GM19468 (cell line): ENCODE measurements at regions not wholly inside any gene's neighbourhood (a gene's known extent, or its start where the extent isn't known, plus 50 kb on each side); places are given as distances from the start of the nearest gene placed in this dataset.

ENCODE experiments used
- ATAC-seq: cut with Tn5 transposase; IDR thresholded peaks from one replicate; pipeline ENCODE4 v1.9.1; 2021; ENCODE audit warnings: mild to moderate bottlenecking, moderate library complexity, moderate number of reproducible peaks; ENCODE audit not compliant: unreplicated experiment; ENCODE audit errors: extremely low read depth

GRCh38 chr12:98358144-98358543 is 157.2 kb upstream of the TMPO start:
- no peak for ATAC-seq

DNA sequence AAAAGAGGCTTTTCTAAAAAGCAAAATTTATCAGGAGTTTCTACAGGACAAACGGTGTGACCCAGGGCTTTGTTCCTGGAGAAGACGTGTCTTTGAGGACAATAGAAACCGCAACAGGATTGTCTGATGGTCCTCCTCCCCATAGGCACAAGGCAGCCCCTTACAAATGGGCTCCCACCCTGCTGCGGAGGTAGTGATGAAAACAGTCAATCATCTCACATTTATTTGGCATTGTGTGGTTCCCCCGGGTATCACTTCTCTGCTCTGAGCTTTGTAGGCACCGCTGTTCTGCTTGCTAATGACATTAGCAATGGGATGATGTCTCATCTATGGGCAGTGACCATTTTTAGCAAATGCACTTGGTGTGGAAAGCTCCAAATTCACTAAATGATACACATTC is 155.5 kb upstream of the TMPO start:
- no peak for ATAC-seq

DNA sequence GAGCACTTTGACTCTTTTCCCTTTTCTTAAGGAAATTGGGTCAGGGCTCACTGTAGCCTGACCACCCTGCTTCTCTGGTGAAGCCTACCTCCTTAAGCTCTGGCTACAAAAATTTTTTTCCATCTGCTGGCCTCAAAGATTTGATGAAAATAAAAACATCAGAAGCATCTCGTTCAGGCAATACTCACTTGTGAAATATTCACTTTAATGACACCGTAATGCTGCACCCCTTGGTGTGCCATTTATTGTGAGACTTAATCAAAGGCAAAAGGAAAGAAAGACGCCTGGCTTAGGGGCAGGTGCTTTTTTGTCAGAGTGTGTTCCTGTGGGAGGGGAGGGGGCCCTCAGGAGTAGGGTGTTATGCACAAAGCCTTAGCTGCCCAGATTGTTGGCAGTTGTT is 155.0 kb upstream of the TMPO start:
- ATAC-seq = no peak

- no peak for ATAC-seq
These were observed 145.8 kb upstream of the TMPO start for GRCh38 chr12:98369581-98369980.

DNA sequence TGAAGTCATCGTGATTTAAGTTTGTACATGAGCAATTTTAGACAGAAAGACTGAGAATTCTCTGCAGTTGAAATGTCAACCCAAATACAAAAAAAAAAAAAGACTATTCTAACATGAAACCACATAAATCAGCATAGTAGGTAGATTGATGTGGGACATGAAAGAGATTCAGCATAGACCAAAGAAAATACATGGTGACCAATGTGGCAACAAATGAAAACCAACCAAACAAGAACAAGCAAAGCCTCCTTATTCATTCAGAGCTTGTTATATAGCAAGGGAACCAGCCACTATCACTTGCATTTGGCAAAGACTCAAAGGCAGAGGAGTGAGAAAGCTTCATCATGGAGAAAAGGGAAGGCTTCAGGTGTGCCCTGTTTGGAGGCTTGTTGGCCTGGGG is 144.4 kb upstream of the TMPO start:
- no peak for ATAC-seq

GRCh38 chr12:98371419-98371818 is 144.0 kb upstream of the TMPO start:
- ATAC-seq = no peak

- no peak for ATAC-seq
These were observed 142.9 kb upstream of the TMPO start for GRCh38 chr12:98372340-98373024.

GRCh38 chr12:98373025-98373554 is 142.3 kb upstream of the TMPO start:
- ATAC-seq = no peak

- no peak for ATAC-seq
These were observed 141.4 kb upstream of the TMPO start for GRCh38 chr12:98374007-98374406.

- no peak for ATAC-seq
These were observed 136.3 kb upstream of the TMPO start for GRCh38 chr12:98379106-98379505.

- no peak for ATAC-seq
These were observed 129.7 kb upstream of the TMPO start for GRCh38 chr12:98385641-98386040.

GRCh38 chr12:98387444-98387843 is 127.9 kb upstream of the TMPO start:
- ATAC-seq = no peak

DNA sequence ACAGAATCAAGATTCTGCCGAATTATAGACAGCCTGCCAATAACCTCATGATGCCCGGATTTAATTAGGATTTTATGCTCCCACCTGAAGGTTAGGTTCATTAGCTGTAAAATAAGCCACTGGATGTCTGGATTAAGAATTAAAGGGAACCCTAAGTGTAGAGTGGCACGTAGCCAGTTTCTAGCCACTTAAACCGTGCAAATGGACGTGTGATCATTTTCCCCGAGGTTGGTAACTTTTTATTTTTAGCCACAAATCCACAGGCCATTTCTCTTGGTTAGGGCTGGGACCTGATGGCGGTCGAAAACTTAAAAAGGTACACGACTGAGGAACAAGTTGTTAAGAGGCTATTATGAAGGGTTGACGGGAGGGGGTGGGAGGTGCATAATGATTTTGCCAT is 127.3 kb upstream of the TMPO start:
- ATAC-seq = no peak

- ATAC-seq = no peak
These were observed 125.8 kb upstream of the TMPO start for GRCh38 chr12:98389593-98389992.

- peak; percentile 91 for ATAC-seq
These were observed 117.9 kb upstream of the TMPO start for GRCh38 chr12:98397323-98398105.

GRCh38 chr12:98399532-98399931 is 115.9 kb upstream of the TMPO start:
- no peak for ATAC-seq

DNA sequence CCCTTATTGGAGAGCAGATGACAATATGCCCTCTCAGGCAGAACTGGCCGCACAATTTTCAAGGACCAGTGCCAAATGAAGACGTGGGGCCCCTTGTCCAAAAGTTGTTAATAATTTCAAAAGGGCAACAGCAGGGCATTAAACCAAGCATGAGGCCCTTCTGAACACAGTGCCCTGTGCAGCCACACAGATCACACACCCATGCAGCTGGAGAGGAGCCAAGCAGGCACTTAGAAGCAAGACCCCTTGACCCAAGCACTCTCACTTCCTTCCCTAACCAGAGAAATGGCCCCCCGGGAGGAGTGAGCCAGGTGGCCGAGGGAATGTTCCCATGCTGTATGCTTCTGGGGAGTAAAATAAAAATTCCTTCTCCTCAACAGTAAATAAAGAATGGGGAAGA is 114.0 kb upstream of the TMPO start:
- no peak for ATAC-seq

DNA sequence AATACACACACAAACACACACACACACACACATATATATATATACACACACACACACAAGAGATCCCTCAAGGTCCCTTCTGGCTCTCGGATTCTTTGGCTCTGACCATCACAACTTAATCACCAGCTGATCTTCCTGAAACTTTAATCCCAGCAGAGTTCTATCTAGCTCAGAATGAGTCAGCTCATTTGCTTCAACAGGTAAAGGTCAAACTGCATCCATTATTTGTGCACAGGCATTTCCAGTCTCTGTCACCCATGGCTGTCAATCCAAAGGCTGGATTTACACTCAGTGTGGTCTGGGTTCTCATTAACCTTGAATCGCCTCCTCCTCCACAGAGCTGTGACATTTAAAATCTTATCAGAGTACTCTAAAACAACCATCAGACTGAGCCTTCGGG is 113.3 kb upstream of the TMPO start:
- ATAC-seq = no peak

DNA sequence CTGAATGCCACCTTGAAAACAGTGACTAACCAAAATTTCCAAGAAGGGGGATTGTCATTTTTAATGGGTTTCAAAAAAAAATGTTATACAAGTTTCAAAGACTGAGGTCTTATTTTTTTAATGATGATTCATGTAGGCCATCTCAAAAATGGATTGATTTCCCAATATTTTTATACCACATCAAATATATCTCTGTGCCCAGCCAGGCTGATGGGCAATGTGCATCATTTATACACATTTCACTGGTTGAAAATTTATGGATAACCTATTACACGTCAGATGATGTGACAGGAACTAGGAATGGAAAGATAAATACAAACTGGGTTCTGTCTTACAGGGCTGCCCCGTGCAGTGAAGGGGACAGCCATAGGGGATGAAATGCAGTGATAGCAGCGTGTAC is 112.7 kb upstream of the TMPO start:
- ATAC-seq = no peak

DNA sequence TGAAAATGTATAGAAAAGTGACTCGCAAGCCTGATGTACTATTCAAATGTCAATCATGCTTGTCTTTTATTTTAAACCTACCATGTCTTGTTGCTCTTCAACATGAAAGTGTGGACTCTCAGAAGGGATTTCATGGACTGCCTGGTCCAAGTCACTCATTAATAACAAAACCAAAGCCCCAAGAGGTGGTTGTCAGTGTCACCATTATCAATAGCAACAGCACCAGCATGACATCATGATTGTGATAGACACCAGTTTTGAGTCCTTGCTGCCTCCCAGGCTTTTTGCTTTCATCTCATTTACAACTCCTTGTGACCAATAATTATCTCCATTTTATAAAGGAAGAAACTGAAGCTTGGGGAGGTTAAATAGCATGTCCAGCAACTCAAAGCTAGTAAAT is 112.0 kb upstream of the TMPO start:
- no peak for ATAC-seq

DNA sequence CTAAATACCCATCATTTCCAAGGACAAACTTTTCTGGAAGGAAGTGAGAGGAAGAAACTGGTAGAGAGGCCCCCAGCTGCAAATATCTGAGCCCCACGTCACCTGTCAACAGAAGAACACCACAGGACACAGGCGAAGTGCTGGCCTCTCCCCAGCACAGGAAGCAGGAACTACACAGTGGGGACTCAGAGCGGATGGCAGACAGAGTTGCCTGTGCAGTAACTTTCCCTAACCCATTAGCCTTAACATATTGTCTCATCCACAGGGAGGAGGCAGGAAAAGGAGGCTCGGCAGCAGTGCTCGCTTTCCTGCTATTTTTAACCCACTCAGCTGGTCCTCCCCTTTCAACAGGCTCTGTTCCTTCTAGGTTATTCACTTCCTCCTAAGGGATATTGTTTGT is 111.5 kb upstream of the TMPO start:
- ATAC-seq = no peak
